HUES64 (cell line): ENCODE measurements at regions not wholly inside any gene's neighbourhood (a gene's known extent, or its start where the extent isn't known, plus 50 kb on each side); places are given as distances from the start of the nearest gene placed in this dataset.
A peak's percentile ranks its signal among the peaks of the same experiment; 100 is the strongest.

ENCODE experiments used
- H3K27ac ChIP-seq: 2 replicates; pipeline ENCODE4 v1.7.0; 2013; ENCODE audit warnings: low read depth, low read length, inconsistent platforms
- H3K27me3 ChIP-seq: 2 replicates; pipeline ENCODE4 v1.6.1; 2013; ENCODE audit warnings: mild to moderate bottlenecking, low read length; ENCODE audit not compliant: insufficient read depth
- H3K36me3 ChIP-seq: 2 replicates; pipeline ENCODE4 v1.6.1; 2013; ENCODE audit warnings: mild to moderate bottlenecking, low read length; ENCODE audit not compliant: insufficient read depth
- H3K4me1 ChIP-seq: 2 replicates; pipeline ENCODE4 v1.6.1; 2013; ENCODE audit warnings: mild to moderate bottlenecking, low read length, moderate library complexity; ENCODE audit not compliant: insufficient read depth
- H3K4me3 ChIP-seq: 2 replicates; pipeline ENCODE4 v1.5.1; 2013; ENCODE audit warnings: mild to moderate bottlenecking, low read length, moderate library complexity
- H3K9ac ChIP-seq: 2 replicates; pipeline ENCODE4 v1.6.1; 2013; ENCODE audit warnings: mild to moderate bottlenecking, low read depth, low read length
- H3K9me3 ChIP-seq: 2 replicates; pipeline ENCODE4 v1.6.1; 2013; ENCODE audit warnings: low read depth, low read length; ENCODE audit not compliant: insufficient read depth
- WGBS: fragments of 150-250, 120-280 bp; methylation state at CpG from one replicate; pipeline ENCODE4 v1.1.7; 2013; ENCODE audit warnings: missing lambda C conversion rate; 5-methylcytosine and 5-hydroxymethylcytosine counted together

GRCh38 chr17:77810536-77810935 is 148.0 kb upstream of the TNRC6C start:
- Histone ChIP-seq H3K27ac (peak overlapping the region; percentile 36; the same call in 1 of the 2 replicates), H3K27me3 (no peaks in the 10 kb centered on the region), H3K4me3 (no peak overlapping the region), H3K36me3 (no peaks in the 10 kb centered on the region), H3K9ac (no peak overlapping the region), H3K9me3 (no peaks in the 10 kb centered on the region), H3K4me1 (peaks cover 16% of the 10 kb centered on the region; the same call in 1 of the 2 replicates)
- 46% methylated on average over 1 of the region's 1 CpG for WGBS

GRCh38 chr17:77811521-77811920 is 147.0 kb upstream of the TNRC6C start:
- Histone ChIP-seq H3K4me3 (no peak overlapping the region), H3K27me3 (no peaks in the 10 kb centered on the region), H3K36me3 (no peaks in the 10 kb centered on the region), H3K27ac (no peak overlapping the region), H3K9me3 (no peaks in the 10 kb centered on the region), H3K4me1 (peaks cover 18% of the 10 kb centered on the region; the same call in 1 of the 2 replicates), H3K9ac (no peak overlapping the region)
- 66% methylated on average over 6 of the region's 6 CpGs for WGBS

- 94% methylated on average over 6 of the region's 9 CpGs for WGBS
- Histone ChIP-seq H3K27ac (no peak overlapping the region), H3K9me3 (no peaks in the 10 kb centered on the region), H3K9ac (no peak overlapping the region), H3K4me3 (no peak overlapping the region), H3K27me3 (no peaks in the 10 kb centered on the region), H3K4me1 (peaks cover 23% of the 10 kb centered on the region), H3K36me3 (no peaks in the 10 kb centered on the region)
Measured at GRCh38 chr17:77814091-77814772, 144.3 kb upstream of the TNRC6C start.

GRCh38 chr17:77815127-77815905 is 143.2 kb upstream of the TNRC6C start:
- Histone ChIP-seq H3K9ac (no peak overlapping the region), H3K4me1 (peaks cover 29% of the 10 kb centered on the region), H3K36me3 (no peaks in the 10 kb centered on the region), H3K9me3 (no peaks in the 10 kb centered on the region), H3K4me3 (no peak overlapping the region), H3K27me3 (no peaks in the 10 kb centered on the region), H3K27ac (no peak overlapping the region)
- WGBS, result 86% methylated on average over 13 of the region's 13 CpGs

- no peaks in the 10 kb centered on the region for H3K9me3 ChIP-seq
- peaks cover 18% of the 10 kb centered on the region for H3K4me1 ChIP-seq
- H3K4me3 ChIP-seq, result no peak overlapping the region
- H3K27me3 ChIP-seq, result no peaks in the 10 kb centered on the region
- no peak overlapping the region for H3K27ac ChIP-seq
- H3K9ac ChIP-seq, result no peak overlapping the region
- WGBS, result 60% methylated on average over 4 of the region's 4 CpGs
- H3K36me3 ChIP-seq, result no peaks in the 10 kb centered on the region
Measured at GRCh38 chr17:77817953-77818352, 140.6 kb upstream of the TNRC6C start.

GRCh38 chr17:77819497-77819896 is 139.0 kb upstream of the TNRC6C start:
- H3K9ac ChIP-seq, result no peak overlapping the region
- WGBS, result 57% methylated on average over 3 of the region's 3 CpGs
- no peaks in the 10 kb centered on the region for H3K9me3 ChIP-seq
- H3K4me3 ChIP-seq, result no peak overlapping the region
- no peaks in the 10 kb centered on the region for H3K36me3 ChIP-seq
- peaks cover 18% of the 10 kb centered on the region for H3K4me1 ChIP-seq
- no peaks in the 10 kb centered on the region for H3K27me3 ChIP-seq
- no peak overlapping the region for H3K27ac ChIP-seq

- H3K4me1 ChIP-seq, result peaks cover 11% of the 10 kb centered on the region
- no peaks in the 10 kb centered on the region for H3K36me3 ChIP-seq
- no peak overlapping the region for H3K9ac ChIP-seq
- H3K27me3 ChIP-seq, result no peaks in the 10 kb centered on the region
- no peaks in the 10 kb centered on the region for H3K9me3 ChIP-seq
- no peak overlapping the region for H3K27ac ChIP-seq
- WGBS, result 72% methylated on average over 8 of the region's 8 CpGs
- no peak overlapping the region for H3K4me3 ChIP-seq
Measured at GRCh38 chr17:77821114-77821513, 137.4 kb upstream of the TNRC6C start.

GRCh38 chr17:77822302-77823030 is 136.0 kb upstream of the TNRC6C start:
- peaks cover 14% of the 10 kb centered on the region for H3K4me1 ChIP-seq
- H3K36me3 ChIP-seq, result no peaks in the 10 kb centered on the region
- H3K9ac ChIP-seq, result no peak overlapping the region
- H3K27me3 ChIP-seq, result no peaks in the 10 kb centered on the region
- 82% methylated on average over 22 of the region's 22 CpGs for WGBS
- H3K4me3 ChIP-seq, result no peak overlapping the region
- H3K9me3 ChIP-seq, result no peaks in the 10 kb centered on the region
- H3K27ac ChIP-seq, result no peak overlapping the region

- WGBS, result 84% methylated on average over 11 of the region's 11 CpGs
- Histone ChIP-seq H3K36me3 (no peaks in the 10 kb centered on the region), H3K27me3 (no peaks in the 10 kb centered on the region)
Measured at GRCh38 chr17:77824102-77824779, 134.3 kb upstream of the TNRC6C start.

GRCh38 chr17:77824780-77825280 is 133.7 kb upstream of the TNRC6C start:
- 89% methylated on average over 9 of the region's 9 CpGs for WGBS
- peaks cover 10% of the 10 kb centered on the region; the same call in 1 of the 2 replicates for H3K4me1 ChIP-seq
- H3K9ac ChIP-seq, result no peak overlapping the region
- H3K27me3 ChIP-seq, result no peaks in the 10 kb centered on the region
- no peaks in the 10 kb centered on the region for H3K36me3 ChIP-seq
- H3K27ac ChIP-seq, result no peak overlapping the region
- no peaks in the 10 kb centered on the region for H3K9me3 ChIP-seq
- no peak overlapping the region for H3K4me3 ChIP-seq

More at GRCh38 chr17:77824102-77824779, 134.3 kb upstream of the TNRC6C start:
- no peak overlapping the region for H3K4me3 ChIP-seq
- peaks cover 11% of the 10 kb centered on the region for H3K4me1 ChIP-seq
- H3K9ac ChIP-seq, result no peak overlapping the region
- no peak overlapping the region for H3K27ac ChIP-seq
- no peaks in the 10 kb centered on the region for H3K9me3 ChIP-seq
